ENCODE measurements at regions not wholly inside any gene's neighbourhood (a gene's known extent, or its start where the extent isn't known, plus 50 kb on each side); places are given as distances from the start of the nearest gene placed in this dataset.

- TF ChIP-seq SUZ12 (IDR thresholded peaks at IDR 0.05; ENCODE audit: extremely low read depth, insufficient read depth, insufficient read length) (no peak), YY1 (IDR thresholded peaks at IDR 0.05; ENCODE audit: insufficient read depth, insufficient read length) (no peak), ZNF274 (IDR thresholded peaks at IDR 0.05; ENCODE audit: low read depth, low read length) (no peak)
These were observed 263.9 kb downstream of the PLPP3 start for GRCh38 chr1:56315293-56315942.

Measured in NT2/D1 (cell line).